ENCODE measurements at regions not wholly inside any gene's neighbourhood (a gene's known extent, or its start where the extent isn't known, plus 50 kb on each side); places are given as distances from the start of the nearest gene placed in this dataset.

- no peak for TF ChIP-seq CTCF (IDR thresholded peaks at IDR 0.05)
- no peak for TF ChIP-seq POLR2AphosphoS5 (IDR thresholded peaks at IDR 0.05)
- no peak for TF ChIP-seq POLR2A (IDR thresholded peaks at IDR 0.05)
Measured at GRCh38 chr19:29293736-29294342, 80.9 kb upstream of the UQCRFS1 start.
